ENCODE measurements at regions not wholly inside any gene's neighbourhood (a gene's known extent, or its start where the extent isn't known, plus 50 kb on each side); places are given as distances from the start of the nearest gene placed in this dataset.
"Not testable (repeated sequence)": the region's sequence is repeated elsewhere in the genome, so short reads cannot be mapped to it uniquely, and the experiment has no call there.

DNA sequence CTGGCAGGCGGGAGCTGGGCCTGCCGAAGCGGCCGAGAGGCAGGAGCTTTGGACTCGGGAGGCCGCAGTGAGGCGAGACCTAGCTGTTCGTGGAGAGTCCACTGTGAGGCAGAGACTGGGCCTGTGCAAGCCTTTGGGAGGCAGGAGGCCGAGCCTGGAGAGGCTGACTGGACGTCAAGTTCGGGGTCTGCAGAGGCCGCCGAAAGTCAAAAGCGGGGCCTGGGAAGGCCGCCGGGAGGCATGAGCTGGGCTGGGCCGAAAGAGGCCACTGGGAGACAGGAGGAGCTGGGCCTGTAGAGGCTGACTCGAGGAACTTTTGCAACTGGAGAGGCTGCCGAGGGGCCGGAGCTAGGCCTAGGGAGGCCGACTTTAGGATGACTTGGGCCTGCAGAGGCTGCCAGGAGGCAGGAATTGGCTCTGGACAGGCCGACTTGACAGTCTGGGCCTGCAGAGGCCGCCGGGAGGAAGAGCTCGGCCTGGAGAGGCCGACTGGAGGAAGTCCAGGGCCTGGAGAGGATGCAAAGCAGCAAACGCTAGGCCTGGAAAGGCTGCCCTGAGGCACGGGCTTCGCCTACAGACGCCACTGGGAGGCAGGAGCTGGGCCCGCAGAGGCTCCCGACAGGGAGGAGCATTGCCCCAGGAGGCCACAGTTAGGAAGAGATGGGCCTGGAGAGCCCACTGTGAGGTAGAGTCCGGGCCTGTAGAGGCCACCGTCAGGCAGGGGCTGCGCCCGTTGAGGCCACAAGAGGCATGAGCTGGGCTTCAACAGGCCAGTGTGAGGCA lies 304.0 kb downstream of the ZNF479 start:
- not testable (repeated sequence) for H3K27ac Mint-ChIP-seq; ATAC-seq (ENCODE audit: low read depth in 2 of 2); H3K4me3 Mint-ChIP-seq; DNase-seq; H3K36me3 Mint-ChIP-seq; H3K27me3 Mint-ChIP-seq; H3K4me1 Mint-ChIP-seq
- H3K9me3 Mint-ChIP-seq, result peaks cover 4 to 16% (median 8%) of the 10 kb centered on the region in 7 donors

DNA sequence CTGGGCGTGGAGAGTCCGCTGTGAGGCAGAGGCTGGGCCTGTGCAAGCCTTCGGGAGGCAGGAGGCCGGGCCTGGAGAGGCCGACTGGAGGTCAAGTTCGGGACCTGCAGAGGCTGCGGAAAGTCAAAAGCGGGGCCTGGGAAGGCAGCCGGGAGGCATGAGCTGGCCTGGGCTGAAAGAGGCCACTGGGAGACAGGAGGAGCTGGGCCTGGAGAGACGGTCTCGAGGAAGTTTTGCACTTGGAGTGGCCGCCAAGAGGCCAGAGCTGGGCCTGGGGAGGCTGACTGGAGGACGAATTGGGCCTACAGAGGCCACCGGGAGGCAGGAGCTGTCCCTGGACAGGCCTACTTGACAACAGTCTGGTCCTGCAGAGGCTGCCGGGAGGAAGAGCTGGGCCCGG lies 304.7 kb downstream of the ZNF479 start:
- H3K4me1 Mint-ChIP-seq; H3K27me3 Mint-ChIP-seq; H3K36me3 Mint-ChIP-seq; H3K27ac Mint-ChIP-seq; DNase-seq; H3K4me3 Mint-ChIP-seq; ATAC-seq (ENCODE audit: low read depth in 2 of 2): not testable (repeated sequence)
- peaks cover 4 to 16% (median 8%) of the 10 kb centered on the region in 7 donors for H3K9me3 Mint-ChIP-seq

DNA sequence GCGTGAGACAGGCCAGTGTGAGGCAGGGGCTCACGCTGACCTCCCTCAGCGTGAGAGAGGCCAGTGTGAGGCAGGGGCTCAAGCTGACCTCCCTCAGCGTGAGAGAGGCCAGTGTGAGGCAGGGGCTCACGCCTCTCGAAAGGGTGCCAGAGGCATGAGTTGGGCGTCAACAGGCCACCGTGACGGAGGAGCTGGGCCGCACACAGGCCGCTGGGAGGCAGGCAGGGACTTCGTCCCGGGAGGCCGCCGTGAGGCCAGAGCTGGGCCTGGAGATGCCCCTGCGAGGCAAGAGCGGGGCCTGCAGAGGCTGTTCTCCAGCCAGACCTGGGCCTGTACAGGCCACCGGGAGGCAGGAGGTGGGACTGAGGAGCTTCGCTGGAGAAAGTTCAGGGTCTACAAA lies 305.7 kb downstream of the ZNF479 start:
- H3K27ac Mint-ChIP-seq; ATAC-seq (ENCODE audit: low read depth in 2 of 2); H3K4me3 Mint-ChIP-seq; H3K27me3 Mint-ChIP-seq; DNase-seq; H3K36me3 Mint-ChIP-seq; H3K4me1 Mint-ChIP-seq: not testable (repeated sequence)
- peaks cover 0 to 16% (median 7%) of the 10 kb centered on the region in 7 donors for H3K9me3 Mint-ChIP-seq

DNA sequence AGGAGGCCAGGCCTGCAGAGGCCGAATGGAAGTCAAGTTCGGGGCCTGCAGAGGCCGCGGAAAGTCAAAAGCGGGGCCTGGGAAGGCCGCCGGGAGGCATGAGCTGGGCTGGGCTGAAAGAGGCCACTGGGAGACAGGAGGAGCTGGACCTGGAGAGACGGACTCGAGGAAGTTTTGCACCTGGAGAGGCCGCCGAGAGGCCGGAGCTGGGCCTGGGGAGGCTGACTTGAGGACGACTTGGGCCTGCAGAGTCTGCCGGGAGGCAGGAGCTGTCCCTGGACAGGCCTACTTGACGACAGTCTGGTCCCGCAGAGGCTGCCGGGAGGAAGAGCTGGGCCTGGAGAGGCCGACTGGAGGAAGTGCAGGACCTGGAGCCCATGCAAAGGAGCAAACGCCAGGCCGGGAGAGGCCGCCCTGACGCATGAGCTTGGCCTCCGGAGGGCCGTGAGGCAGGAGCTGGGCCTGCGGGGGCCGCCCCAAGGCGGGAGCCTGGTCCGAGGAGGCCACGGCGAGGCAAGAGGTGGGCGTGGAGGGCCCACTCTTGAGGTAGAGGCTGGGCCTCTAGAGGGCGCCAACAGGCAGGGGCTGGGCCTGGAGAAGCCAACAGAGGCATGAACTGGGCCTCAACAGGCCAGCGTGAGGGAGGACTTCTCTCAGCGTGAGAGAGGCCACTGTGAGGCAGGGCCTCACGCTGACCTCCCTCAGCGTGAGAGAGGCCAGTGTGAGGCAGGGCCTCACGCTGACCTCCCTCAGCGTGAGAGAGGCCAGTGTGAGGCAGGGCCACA lies 306.3 kb downstream of the ZNF479 start:
- not testable (repeated sequence) for H3K4me1 Mint-ChIP-seq; ATAC-seq (ENCODE audit: low read depth in 2 of 2); H3K27ac Mint-ChIP-seq; H3K36me3 Mint-ChIP-seq; DNase-seq; H3K4me3 Mint-ChIP-seq; H3K27me3 Mint-ChIP-seq
- H3K9me3 Mint-ChIP-seq, result peaks cover 0 to 16% (median 7%) of the 10 kb centered on the region in 7 donors

DNA sequence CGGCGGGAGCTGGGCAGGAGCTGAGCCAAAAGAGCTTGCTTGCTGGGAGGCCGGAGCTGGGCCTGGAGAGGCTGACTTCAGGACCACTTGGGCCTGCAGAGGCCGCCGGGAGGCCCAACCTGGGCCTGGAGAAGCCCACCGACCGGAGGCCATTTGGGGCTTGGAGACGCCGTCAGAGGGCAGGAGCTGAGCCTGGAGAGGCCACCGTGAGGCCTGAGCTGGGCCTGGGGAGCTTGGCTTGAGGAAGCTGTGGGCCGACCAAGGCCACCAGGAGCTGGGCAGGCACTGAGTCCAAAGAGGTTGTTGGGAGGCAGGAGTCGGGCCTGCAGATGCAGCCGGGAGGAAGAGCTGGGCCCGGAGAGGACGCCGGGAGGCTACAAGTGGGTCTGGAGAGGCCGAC lies 307.1 kb downstream of the ZNF479 start:
- not testable (repeated sequence) for H3K27me3 Mint-ChIP-seq; ATAC-seq (ENCODE audit: low read depth in 2 of 2)

DNA sequence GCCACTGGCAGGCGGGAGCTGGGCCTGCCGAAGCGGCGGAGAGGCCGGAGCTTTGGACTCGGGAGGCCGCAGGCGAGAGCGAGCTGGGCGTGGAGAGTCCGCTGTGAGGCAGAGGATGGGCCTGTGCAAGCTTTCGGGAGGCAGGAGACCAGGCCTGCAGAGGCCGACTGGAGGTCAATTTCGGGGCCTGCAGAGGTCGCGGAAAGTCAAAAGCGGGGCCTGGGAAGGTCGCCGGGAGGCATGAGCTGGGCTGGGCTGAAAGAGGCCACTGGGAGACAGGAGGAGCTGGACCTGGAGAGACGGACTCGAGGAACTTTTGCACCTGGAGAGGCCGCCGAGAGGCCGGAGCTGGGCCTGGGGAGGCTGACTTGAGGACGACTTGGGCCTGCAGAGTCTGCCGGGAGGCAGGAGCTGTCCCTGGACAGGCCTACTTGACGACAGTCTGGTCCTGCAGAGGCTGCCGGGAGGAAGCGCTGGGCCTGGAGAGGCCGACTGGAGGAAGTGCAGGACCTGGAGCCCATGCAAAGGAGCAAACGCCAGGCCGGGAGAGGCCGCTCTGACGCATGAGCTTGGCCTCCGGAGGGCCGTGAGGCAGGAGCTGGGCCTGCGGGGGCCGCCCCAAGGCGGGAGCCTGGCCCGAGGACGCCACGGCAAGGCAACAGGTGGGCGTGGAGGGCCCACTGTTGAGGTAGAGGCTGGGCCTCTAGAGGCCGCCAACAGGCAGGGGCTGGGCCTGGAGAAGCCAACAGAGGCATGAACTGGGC lies 308.2 kb downstream of the ZNF479 start:
- Mint-ChIP-seq H3K9me3 (peaks cover 0 to 10% (median under 1%) of the 10 kb centered on the region in 7 donors), H3K27ac (peak overlapping the region in 1 of 6 donors; percentile 7)
- not testable (repeated sequence) for H3K4me1 Mint-ChIP-seq; ATAC-seq (ENCODE audit: low read depth in 2 of 2); H3K27me3 Mint-ChIP-seq; H3K4me3 Mint-ChIP-seq; H3K36me3 Mint-ChIP-seq; DNase-seq

More for the DNA sequence above, 307.1 kb downstream of the ZNF479 start:
- H3K4me1 Mint-ChIP-seq, H3K36me3 Mint-ChIP-seq, DNase-seq, H3K4me3 Mint-ChIP-seq, H3K27ac Mint-ChIP-seq: not testable (repeated sequence)
- peaks cover 0 to 10% (median 4%) of the 10 kb centered on the region in 7 donors for H3K9me3 Mint-ChIP-seq

DNA sequence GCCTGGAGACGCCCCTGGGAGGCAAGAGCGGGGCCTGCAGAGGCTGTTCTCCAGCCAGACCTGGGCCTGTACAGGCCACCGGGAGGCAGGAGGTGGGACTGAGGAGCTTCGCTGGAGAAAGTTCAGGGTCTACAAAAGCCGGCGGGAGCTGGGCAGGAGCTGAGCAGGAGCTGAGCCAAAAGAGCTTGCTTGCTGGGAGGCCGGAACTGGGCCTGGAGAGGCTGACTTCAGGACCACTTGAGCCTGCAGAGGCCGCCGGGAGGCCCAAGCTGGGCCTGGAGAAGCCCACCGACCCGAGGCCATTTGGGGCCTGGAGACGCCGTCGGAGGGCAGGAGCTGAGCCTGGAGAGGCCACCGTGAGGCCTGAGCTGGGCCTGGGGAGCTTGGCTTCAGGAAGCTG lies 309.0 kb downstream of the ZNF479 start:
- DNase-seq; H3K9me3 Mint-ChIP-seq; H3K27ac Mint-ChIP-seq; H3K4me1 Mint-ChIP-seq; H3K36me3 Mint-ChIP-seq; H3K4me3 Mint-ChIP-seq; H3K27me3 Mint-ChIP-seq; ATAC-seq (ENCODE audit: low read depth in 2 of 2): not testable (repeated sequence)

DNA sequence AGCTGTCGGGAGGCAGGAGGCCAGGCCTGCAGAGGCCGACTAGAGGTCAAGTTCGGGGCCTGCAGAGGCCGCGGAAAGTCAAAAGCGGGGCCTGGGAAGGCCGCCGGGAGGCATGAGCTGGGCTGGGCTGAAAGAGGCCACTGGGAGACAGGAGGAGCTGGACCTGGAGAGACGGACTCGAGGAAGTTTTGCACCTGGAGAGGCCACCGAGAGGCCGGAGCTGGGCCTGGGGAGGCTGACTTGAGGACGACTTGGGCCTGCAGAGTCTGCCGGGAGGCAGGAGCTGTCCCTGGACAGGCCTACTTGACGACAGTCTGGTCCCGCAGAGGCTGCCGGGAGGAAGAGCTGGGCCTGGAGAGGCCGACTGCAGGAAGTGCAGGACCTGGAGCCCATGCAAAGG lies 310.1 kb downstream of the ZNF479 start:
- not testable (repeated sequence) for H3K36me3 Mint-ChIP-seq; DNase-seq; H3K4me1 Mint-ChIP-seq; H3K27me3 Mint-ChIP-seq; H3K27ac Mint-ChIP-seq; H3K4me3 Mint-ChIP-seq; ATAC-seq (ENCODE audit: low read depth in 2 of 2); H3K9me3 Mint-ChIP-seq

DNA sequence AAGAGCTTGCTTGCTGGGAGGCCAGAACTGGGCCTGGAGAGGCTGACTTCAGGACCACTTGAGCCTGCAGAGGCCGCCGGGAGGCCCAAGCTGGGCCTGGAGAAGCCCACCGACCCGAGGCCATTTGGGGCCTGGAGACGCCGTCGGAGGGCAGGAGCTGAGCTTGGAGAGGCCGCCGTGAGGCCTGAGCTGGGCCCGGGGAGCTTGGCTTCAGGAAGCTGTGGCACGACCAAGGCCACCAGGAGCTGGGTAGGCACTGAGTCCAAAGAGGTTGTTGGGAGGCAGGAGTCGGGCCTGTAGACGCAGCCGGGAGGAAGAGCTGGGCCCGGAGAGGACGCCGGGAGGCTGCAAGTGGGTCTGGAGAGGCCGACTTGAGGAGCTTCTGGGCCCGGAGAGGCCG lies 310.7 kb downstream of the ZNF479 start:
- not testable (repeated sequence) for ATAC-seq (ENCODE audit: low read depth in 2 of 2); DNase-seq; H3K27ac Mint-ChIP-seq; H3K4me3 Mint-ChIP-seq; H3K9me3 Mint-ChIP-seq; H3K4me1 Mint-ChIP-seq; H3K36me3 Mint-ChIP-seq; H3K27me3 Mint-ChIP-seq

DNA sequence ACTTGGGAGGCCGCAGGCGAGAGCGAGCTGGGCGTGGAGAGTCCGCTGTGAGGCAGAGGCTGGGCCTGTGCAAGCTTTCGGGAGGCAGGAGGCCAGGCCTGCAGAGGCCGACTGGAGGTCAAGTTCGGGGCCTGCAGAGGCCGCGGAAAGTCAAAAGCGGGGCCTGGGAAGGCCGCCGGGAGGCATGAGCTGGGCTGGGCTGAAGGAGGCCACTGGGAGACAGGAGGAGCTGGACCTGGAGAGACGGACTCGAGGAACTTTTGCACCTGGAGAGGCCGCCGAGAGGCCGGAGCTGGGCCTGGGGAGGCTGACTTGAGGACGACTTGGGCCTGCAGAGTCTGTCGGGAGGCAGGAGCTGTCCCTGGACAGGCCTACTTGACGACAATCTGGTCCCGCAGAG lies 314.0 kb downstream of the ZNF479 start:
- ATAC-seq (ENCODE audit: low read depth in 2 of 2); DNase-seq; H3K27me3 Mint-ChIP-seq; H3K4me1 Mint-ChIP-seq; H3K27ac Mint-ChIP-seq; H3K4me3 Mint-ChIP-seq; H3K9me3 Mint-ChIP-seq; H3K36me3 Mint-ChIP-seq: not testable (repeated sequence)

DNA sequence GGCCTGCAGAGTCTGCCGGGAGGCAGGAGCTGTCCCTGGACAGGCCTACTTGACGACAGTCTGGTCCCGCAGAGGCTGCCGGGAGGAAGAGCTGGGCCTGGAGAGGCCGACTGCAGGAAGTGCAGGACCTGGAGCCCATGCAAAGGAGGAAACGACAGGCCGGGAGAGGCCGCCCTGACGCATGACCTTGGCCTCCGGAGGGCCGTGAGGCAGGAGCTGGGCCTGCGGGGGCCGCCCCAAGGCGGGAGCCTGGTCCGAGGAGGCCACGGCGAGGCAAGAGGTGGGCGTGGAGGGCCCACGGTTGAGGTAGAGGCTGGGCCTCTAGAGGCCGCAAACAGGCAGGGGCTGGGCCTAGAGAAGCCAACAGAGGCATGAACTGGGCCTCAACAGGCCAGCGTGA lies 317.3 kb downstream of the ZNF479 start:
- not testable (repeated sequence) for ATAC-seq (ENCODE audit: low read depth in 2 of 2); H3K27ac Mint-ChIP-seq; H3K27me3 Mint-ChIP-seq

DNA sequence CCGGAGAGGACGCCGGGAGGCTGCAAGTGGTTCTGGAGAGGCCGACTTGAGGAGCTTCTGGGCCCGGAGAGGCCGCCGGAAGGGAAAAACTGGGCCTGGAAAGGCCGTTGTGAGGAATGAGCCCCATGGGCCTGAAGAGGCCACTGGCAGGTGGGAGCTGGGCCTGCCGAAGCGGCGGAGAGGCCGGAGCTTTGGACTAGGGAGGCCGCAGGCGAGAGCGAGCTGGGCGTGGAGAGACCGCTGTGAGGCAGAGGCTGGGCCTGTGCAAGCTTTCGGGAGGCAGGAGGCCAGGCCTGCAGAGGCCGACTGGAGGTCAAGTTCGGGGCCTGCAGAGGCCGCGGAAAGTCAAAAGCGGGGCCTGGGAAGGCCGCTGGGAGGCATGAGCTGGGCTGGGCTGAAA lies 317.8 kb downstream of the ZNF479 start:
- H3K27me3 Mint-ChIP-seq; H3K4me3 Mint-ChIP-seq; H3K36me3 Mint-ChIP-seq; DNase-seq; H3K27ac Mint-ChIP-seq; H3K4me1 Mint-ChIP-seq; ATAC-seq (ENCODE audit: low read depth in 2 of 2): not testable (repeated sequence)
- H3K9me3 Mint-ChIP-seq, result peaks cover 0 to 12% (median 4%) of the 10 kb centered on the region in 7 donors

More for the DNA sequence above, 317.3 kb downstream of the ZNF479 start:
- not testable (repeated sequence) for H3K36me3 Mint-ChIP-seq, H3K4me3 Mint-ChIP-seq, H3K4me1 Mint-ChIP-seq, DNase-seq
- peaks cover 0 to 11% (median 4%) of the 10 kb centered on the region in 7 donors for H3K9me3 Mint-ChIP-seq

DNA sequence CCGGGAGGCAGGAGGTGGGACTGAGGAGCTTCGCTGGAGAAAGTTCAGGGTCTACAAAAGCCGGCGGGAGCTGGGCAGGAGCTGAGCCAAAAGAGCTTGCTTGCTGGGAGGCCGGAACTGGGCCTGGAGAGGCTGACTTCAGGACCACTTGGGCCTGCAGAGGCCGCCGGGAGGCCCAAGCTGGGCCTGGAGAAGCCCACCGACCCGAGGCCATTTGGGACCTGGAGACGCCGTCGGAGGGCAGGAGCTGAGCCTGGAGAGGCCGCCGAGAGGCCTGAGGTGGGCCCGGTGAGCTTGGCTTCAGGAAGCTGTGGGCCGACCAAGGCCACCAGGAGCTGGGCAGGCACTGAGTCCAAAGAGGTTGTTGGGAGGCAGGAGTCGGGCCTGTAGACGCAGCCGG lies 318.3 kb downstream of the ZNF479 start:
- not testable (repeated sequence) for ATAC-seq (ENCODE audit: low read depth in 2 of 2); H3K27ac Mint-ChIP-seq; H3K36me3 Mint-ChIP-seq; H3K4me3 Mint-ChIP-seq; H3K4me1 Mint-ChIP-seq; DNase-seq; H3K27me3 Mint-ChIP-seq
- H3K9me3 Mint-ChIP-seq, result peaks cover 0 to 12% (median 4%) of the 10 kb centered on the region in 7 donors
